ENCODE measurements at regions not wholly inside any gene's neighbourhood (a gene's known extent, or its start where the extent isn't known, plus 50 kb on each side); places are given as distances from the start of the nearest gene placed in this dataset.

DNA sequence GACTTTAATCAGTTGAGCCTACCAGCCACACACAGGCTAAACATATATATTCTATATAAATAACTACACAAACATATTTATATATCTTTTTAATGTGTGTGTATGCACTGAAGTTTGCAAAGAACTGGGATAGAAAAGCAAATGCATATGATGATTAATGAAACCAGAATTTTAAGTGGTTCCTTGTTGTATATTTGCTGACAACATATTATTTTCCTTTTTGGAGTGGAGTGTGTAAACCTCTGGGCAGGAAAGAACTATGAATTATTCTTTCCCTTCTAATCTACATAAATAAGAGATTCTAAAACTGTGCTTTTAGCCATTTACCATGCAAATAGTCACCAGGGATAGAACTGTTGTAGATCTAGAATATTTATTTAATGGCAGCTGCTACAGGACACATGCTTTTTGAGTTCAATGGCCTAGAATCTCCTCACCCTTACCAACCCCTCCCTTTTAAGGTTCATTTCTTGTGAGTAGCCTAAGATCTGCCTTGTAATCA, 187.6 kb downstream of the BACH1 start:
- ChIA-PET POLR2A (no interaction called here), CTCF (no interaction called here)
- DNase-seq (ENCODE audit: extremely low spot score), result no peak
- no peak for TF ChIP-seq FOXM1 (IDR thresholded peaks at IDR 0.05; ENCODE audit: borderline replicate concordance)
- no peak for TF ChIP-seq SUZ12 (IDR thresholded peaks at IDR 0.05)
- TF ChIP-seq NFRKB (IDR thresholded peaks at IDR 0.05), result no peak
- TF ChIP-seq FOXA1 (IDR thresholded peaks at IDR 0.05), result no peak
- TF ChIP-seq LEF1 (IDR thresholded peaks at IDR 0.05; ENCODE audit: borderline replicate concordance), result no peak
- no peak for TF ChIP-seq ELF4 (IDR thresholded peaks at IDR 0.05)
- TF ChIP-seq, protein P1, sequence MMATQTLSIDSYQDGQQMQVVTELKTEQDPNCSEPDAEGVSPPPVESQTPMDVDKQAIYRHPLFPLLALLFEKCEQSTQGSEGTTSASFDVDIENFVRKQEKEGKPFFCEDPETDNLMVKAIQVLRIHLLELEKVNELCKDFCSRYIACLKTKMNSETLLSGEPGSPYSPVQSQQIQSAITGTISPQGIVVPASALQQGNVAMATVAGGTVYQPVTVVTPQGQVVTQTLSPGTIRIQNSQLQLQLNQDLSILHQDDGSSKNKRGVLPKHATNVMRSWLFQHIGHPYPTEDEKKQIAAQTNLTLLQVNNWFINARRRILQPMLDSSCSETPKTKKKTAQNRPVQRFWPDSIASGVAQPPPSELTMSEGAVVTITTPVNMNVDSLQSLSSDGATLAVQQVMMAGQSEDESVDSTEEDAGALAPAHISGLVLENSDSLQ (IDR thresholded peaks at IDR 0.05), result no peak
- no peak for TF ChIP-seq TARDBP (IDR thresholded peaks at IDR 0.05)
- TF ChIP-seq ARNT (IDR thresholded peaks at IDR 0.05), result no peak
- no peak for TF ChIP-seq SP1 (IDR thresholded peaks at IDR 0.05)
- no peak for TF ChIP-seq CTBP1 (IDR thresholded peaks at IDR 0.05; ENCODE audit: borderline replicate concordance)
- TF ChIP-seq HDGF (IDR thresholded peaks at IDR 0.05; ENCODE audit: borderline replicate concordance), result no peak
- TF ChIP-seq L3MBTL2 (conservative IDR thresholded peaks at IDR 0.05), result no peak
- TF ChIP-seq ZNF384 (IDR thresholded peaks at IDR 0.05), result no peak
- TF ChIP-seq FOXK2 (IDR thresholded peaks at IDR 0.05), result no peak
- no peak for TF ChIP-seq BHLHE40 (IDR thresholded peaks at IDR 0.05; ENCODE audit: borderline replicate concordance)
